SK-N-MC (cell line): ENCODE measurements at regions not wholly inside any gene's neighbourhood (a gene's known extent, or its start where the extent isn't known, plus 50 kb on each side); places are given as distances from the start of the nearest gene placed in this dataset.

Source experiments
- DNase-seq: peaks from one replicate; pipeline ENCODE4 v3.0.0-alpha.2; 2011; ENCODE audit warnings: low read depth, low spot score
- H3K27ac ChIP-seq: fragments of 200-600 bp; sonication (generic); 2 replicates; pipeline ENCODE4 v1.5.1; 2016; ENCODE audit warnings: mixed run types
- H3K36me3 ChIP-seq: fragments of 200-600 bp; sonication (generic); 2 replicates; pipeline ENCODE4 v1.6.1; 2017; ENCODE audit warnings: antibody characterized with exemption, low read length, mixed read lengths; ENCODE audit not compliant: insufficient read depth
- H3K4me3 ChIP-seq: fragments of 200-600 bp; sonication (generic); 2 replicates; pipeline ENCODE4 v1.5.1; 2016
- H3K9ac ChIP-seq: fragments of 200-600 bp; sonication (generic); 2 replicates; pipeline ENCODE4 v1.8.0; 2017; ENCODE audit warnings: mixed run types, mixed read lengths; ENCODE audit not compliant: insufficient read length
- H3K9me3 ChIP-seq: fragments of 200-600 bp; sonication (generic); 2 replicates; pipeline ENCODE4 v1.6.1; 2017; ENCODE audit warnings: low read depth, mild to moderate bottlenecking, antibody characterized with exemption, low read length, moderate library complexity, mixed read lengths
- EZH2 ChIP-seq: fragments of 200-600 bp; sonication (generic); IDR thresholded peaks from one replicate; pipeline ENCODE4 v1.6.1; 2017; ENCODE audit warnings: antibody characterized with exemption
- FOXP2 ChIP-seq: optimal IDR thresholded peaks from 2 replicates; pipeline ENCODE3; 2011; ENCODE audit warnings: mild to moderate bottlenecking, moderate library complexity; ENCODE audit not compliant: insufficient read depth; ENCODE audit errors: extremely low read length, control extremely low read depth
- POLR2AphosphoS5 ChIP-seq: IDR thresholded peaks from 2 replicates; pipeline ENCODE4 v1.6.1; 2012; ENCODE audit warnings: mild to moderate bottlenecking, low read depth, low read length, borderline replicate concordance

- Histone ChIP-seq H3K9me3 (no peaks in the 10 kb centered on the region), H3K27ac (no peak overlapping the region), H3K36me3 (no peaks in the 10 kb centered on the region), H3K9ac (no peak overlapping the region), H3K4me3 (no peak overlapping the region)
- TF ChIP-seq POLR2AphosphoS5 (no peak), FOXP2 (no peak), EZH2 (no peak)
- DNase-seq, result no peak
Measured at GRCh38 chr10:123604506-123604905, 61.6 kb upstream of the GPR26 start.

GRCh38 chr10:123606006-123606405 lies 60.1 kb upstream of the GPR26 start:
- no peak for DNase-seq
- Histone ChIP-seq H3K9me3 (no peaks in the 10 kb centered on the region), H3K9ac (no peak overlapping the region), H3K27ac (no peak overlapping the region), H3K36me3 (no peaks in the 10 kb centered on the region), H3K4me3 (no peak overlapping the region)
- TF ChIP-seq EZH2 (no peak), POLR2AphosphoS5 (no peak), FOXP2 (no peak)

GRCh38 chr10:123606955-123607354 lies 59.2 kb upstream of the GPR26 start:
- no peak overlapping the region for H3K9ac ChIP-seq
- H3K9me3 ChIP-seq, result no peaks in the 10 kb centered on the region
- H3K4me3 ChIP-seq, result no peak overlapping the region
- no peaks in the 10 kb centered on the region for H3K36me3 ChIP-seq
- no peak for TF ChIP-seq FOXP2
- TF ChIP-seq EZH2, result no peak
- no peak for TF ChIP-seq POLR2AphosphoS5
- DNase-seq, result no peak
- H3K27ac ChIP-seq, result no peak overlapping the region

- Histone ChIP-seq H3K9ac (no peak overlapping the region), H3K4me3 (no peak overlapping the region), H3K27ac (no peak overlapping the region), H3K9me3 (no peaks in the 10 kb centered on the region), H3K36me3 (no peaks in the 10 kb centered on the region)
- no peak for TF ChIP-seq EZH2
- TF ChIP-seq POLR2AphosphoS5, result no peak
- TF ChIP-seq FOXP2, result no peak
- DNase-seq, result no peak
Measured at GRCh38 chr10:123607386-123607785, 58.8 kb upstream of the GPR26 start.

- H3K27ac ChIP-seq, result no peak overlapping the region
- DNase-seq, result no peak
- TF ChIP-seq POLR2AphosphoS5, result no peak
- TF ChIP-seq EZH2, result no peak
- no peak for TF ChIP-seq FOXP2
- H3K36me3 ChIP-seq, result no peaks in the 10 kb centered on the region
- no peaks in the 10 kb centered on the region for H3K9me3 ChIP-seq
- no peak overlapping the region for H3K9ac ChIP-seq
- no peak overlapping the region for H3K4me3 ChIP-seq
Measured at GRCh38 chr10:123608047-123608446, 58.1 kb upstream of the GPR26 start.

GRCh38 chr10:123611243-123611642 lies 54.9 kb upstream of the GPR26 start:
- Histone ChIP-seq H3K4me3 (no peak overlapping the region), H3K36me3 (no peaks in the 10 kb centered on the region), H3K9ac (no peak overlapping the region), H3K9me3 (no peaks in the 10 kb centered on the region), H3K27ac (no peak overlapping the region)
- DNase-seq, result no peak
- TF ChIP-seq EZH2 (no peak), FOXP2 (no peak), POLR2AphosphoS5 (no peak)

GRCh38 chr10:123611876-123612275 lies 54.3 kb upstream of the GPR26 start:
- DNase-seq, result no peak
- H3K4me3 ChIP-seq, result no peak overlapping the region
- TF ChIP-seq POLR2AphosphoS5 (no peak), FOXP2 (no peak), EZH2 (no peak)
- no peaks in the 10 kb centered on the region for H3K36me3 ChIP-seq
- no peak overlapping the region for H3K27ac ChIP-seq
- no peak overlapping the region for H3K9ac ChIP-seq
- H3K9me3 ChIP-seq, result no peaks in the 10 kb centered on the region

- Histone ChIP-seq H3K36me3 (no peaks in the 10 kb centered on the region), H3K27ac (no peak overlapping the region), H3K9ac (no peak overlapping the region), H3K9me3 (no peaks in the 10 kb centered on the region), H3K4me3 (no peak overlapping the region)
- TF ChIP-seq POLR2AphosphoS5 (no peak), FOXP2 (no peak), EZH2 (no peak)
- no peak for DNase-seq
Measured at GRCh38 chr10:123613346-123613850, 52.8 kb upstream of the GPR26 start.

GRCh38 chr10:123614888-123615287 lies 51.3 kb upstream of the GPR26 start:
- no peaks in the 10 kb centered on the region for H3K9me3 ChIP-seq
- no peak overlapping the region for H3K4me3 ChIP-seq
- no peaks in the 10 kb centered on the region for H3K36me3 ChIP-seq
- TF ChIP-seq POLR2AphosphoS5, result no peak
- no peak for TF ChIP-seq FOXP2
- no peak for TF ChIP-seq EZH2
- no peak overlapping the region for H3K9ac ChIP-seq
- H3K27ac ChIP-seq, result no peak overlapping the region
- no peak for DNase-seq
